Neural cell (in vitro differentiated cells): ENCODE measurements at regions not wholly inside any gene's neighbourhood (a gene's known extent, or its start where the extent isn't known, plus 50 kb on each side); places are given as distances from the start of the nearest gene placed in this dataset.

Experiments used
- CTCF ChIP-seq: fragments of 450-650 bp; IDR thresholded peaks from 2 replicates; pipeline ENCODE4 v1.5.1; 2014; ENCODE audit warnings: antibody characterized with exemption, mild to moderate bottlenecking, moderate library complexity; ENCODE audit not compliant: poor library complexity, severe bottlenecking
- EP300 ChIP-seq: fragments of 450-650 bp; conservative IDR thresholded peaks from 2 replicates; pipeline ENCODE4 v1.6.1; 2014; ENCODE audit warnings: antibody characterized with exemption, mild to moderate bottlenecking, moderate library complexity; ENCODE audit not compliant: poor library complexity, severe bottlenecking
- EZH2 ChIP-seq: fragments of 200-600, 300-800 bp; shearing (Covaris generic), sonication (generic); IDR thresholded peaks from 2 replicates; pipeline ENCODE4 v1.6.1; 2014; ENCODE audit warnings: antibody characterized with exemption, low read length, borderline replicate concordance, mild to moderate bottlenecking; ENCODE audit not compliant: insufficient read depth, poor library complexity, severe bottlenecking
- TAF1 ChIP-seq: IDR thresholded peaks from 2 replicates; pipeline ENCODE4 v1.6.1; 2012; ENCODE audit warnings: low read depth

DNA sequence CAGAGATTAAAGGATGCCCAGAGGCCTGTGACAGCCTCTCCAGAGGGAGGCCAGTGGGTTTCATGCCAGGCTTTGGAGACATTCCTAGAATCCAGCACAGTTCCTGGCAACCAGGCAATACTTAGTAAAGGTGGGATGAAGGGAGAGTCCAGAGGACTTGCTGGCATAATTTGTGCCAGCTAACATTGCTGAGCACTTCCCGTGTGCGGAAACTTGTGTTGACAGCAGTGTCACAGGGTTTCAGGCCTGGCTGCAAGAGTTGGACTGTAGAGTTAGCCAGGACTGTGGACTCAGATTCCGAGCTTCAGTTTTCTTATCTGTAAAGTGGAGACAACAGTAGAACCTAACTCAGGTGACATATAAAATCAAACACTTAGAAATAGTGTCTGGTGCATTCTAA, 141.7 kb downstream of the SALL1 start:
- TF ChIP-seq CTCF (no peak), EZH2 (no peak), TAF1 (no peak), EP300 (no peak)
